ENCODE measurements at regions not wholly inside any gene's neighbourhood (a gene's known extent, or its start where the extent isn't known, plus 50 kb on each side); places are given as distances from the start of the nearest gene placed in this dataset.

GRCh38 chr17:14901376-14901775 lies 363.8 kb downstream of the PMP22 start:
- TF ChIP-seq CTCF (IDR thresholded peaks at IDR 0.05) = no peak
- TF ChIP-seq POLR2A (IDR thresholded peaks at IDR 0.05) = no peak
- TF ChIP-seq POLR2AphosphoS5 (IDR thresholded peaks at IDR 0.05; ENCODE audit: insufficient read depth in 1 of 2, low read depth in 1 of 2) = no peak
